ENCODE measurements at regions not wholly inside any gene's neighbourhood (a gene's known extent, or its start where the extent isn't known, plus 50 kb on each side); places are given as distances from the start of the nearest gene placed in this dataset.

DNA sequence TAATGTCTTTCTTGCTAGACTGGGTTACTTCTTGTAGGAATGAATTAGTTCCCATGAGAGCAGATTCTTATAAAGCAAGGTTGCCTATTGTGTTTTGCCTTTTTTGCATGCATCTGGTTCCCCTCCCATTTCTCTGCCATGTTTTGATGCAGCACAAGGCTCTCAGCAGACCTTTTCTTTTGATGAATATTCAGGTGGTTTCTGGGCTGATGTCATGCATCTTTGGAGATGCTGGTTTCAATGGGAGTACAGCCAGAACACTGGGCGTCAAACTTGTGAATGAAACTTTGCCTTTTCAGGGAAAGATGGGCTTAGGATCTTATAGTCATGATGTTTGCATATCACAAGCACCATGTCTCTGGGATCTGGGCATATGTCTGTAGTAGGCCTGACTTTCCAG, 111.7 kb upstream of the CCL2 start:
- Mint-ChIP-seq H3K9me3 (ENCODE audit: unreplicated experiment) (no peaks in the 10 kb centered on the region), H3K27me3 (ENCODE audit: unreplicated experiment) (peaks cover 13% of the 10 kb centered on the region), H3K36me3 (ENCODE audit: unreplicated experiment) (no peaks in the 10 kb centered on the region), H3K27ac (ENCODE audit: unreplicated experiment) (no peak overlapping the region), H3K4me3 (ENCODE audit: unreplicated experiment) (no peak overlapping the region), H3K4me1 (ENCODE audit: unreplicated experiment) (no peaks in the 10 kb centered on the region)
- DNase-seq (ENCODE audit: extremely low spot score, unreplicated experiment), result no peak
- TF ChIP-seq, protein P1, sequence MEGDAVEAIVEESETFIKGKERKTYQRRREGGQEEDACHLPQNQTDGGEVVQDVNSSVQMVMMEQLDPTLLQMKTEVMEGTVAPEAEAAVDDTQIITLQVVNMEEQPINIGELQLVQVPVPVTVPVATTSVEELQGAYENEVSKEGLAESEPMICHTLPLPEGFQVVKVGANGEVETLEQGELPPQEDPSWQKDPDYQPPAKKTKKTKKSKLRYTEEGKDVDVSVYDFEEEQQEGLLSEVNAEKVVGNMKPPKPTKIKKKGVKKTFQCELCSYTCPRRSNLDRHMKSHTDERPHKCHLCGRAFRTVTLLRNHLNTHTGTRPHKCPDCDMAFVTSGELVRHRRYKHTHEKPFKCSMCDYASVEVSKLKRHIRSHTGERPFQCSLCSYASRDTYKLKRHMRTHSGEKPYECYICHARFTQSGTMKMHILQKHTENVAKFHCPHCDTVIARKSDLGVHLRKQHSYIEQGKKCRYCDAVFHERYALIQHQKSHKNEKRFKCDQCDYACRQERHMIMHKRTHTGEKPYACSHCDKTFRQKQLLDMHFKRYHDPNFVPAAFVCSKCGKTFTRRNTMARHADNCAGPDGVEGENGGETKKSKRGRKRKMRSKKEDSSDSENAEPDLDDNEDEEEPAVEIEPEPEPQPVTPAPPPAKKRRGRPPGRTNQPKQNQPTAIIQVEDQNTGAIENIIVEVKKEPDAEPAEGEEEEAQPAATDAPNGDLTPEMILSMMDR (IDR thresholded peaks at IDR 0.05), result no peak

DNA sequence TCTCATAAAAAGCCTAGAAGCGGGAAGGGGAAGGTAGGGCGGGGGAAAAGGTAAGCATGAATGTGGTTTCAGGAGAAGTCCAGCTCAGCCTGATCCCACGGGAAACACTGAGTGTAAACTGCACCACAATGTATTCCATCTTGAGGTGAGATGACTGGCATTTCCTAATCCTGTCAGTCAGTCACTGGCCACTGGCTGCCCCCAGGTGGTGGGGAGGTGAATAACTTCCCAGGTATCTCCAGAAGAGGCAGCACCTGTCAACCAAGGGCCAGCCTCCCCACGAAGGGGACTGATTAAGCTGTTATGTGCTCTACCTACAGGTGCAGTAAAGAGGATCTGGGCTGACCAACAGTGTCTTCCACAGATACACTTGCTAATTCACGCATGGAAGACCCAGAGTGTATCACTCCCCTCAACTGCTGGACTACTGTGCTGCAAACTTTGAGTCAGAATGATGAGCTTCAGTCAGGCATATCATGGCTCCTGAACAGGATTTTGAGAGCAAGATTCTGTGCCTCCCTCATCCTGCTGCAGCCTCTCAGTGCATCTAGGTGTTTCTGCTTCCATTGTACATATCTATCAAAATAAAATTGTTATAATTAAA, 108.5 kb upstream of the CCL2 start:
- H3K4me3 Mint-ChIP-seq (ENCODE audit: unreplicated experiment), result no peak overlapping the region
- no peaks in the 10 kb centered on the region for H3K36me3 Mint-ChIP-seq (ENCODE audit: unreplicated experiment)
- no peaks in the 10 kb centered on the region for H3K4me1 Mint-ChIP-seq (ENCODE audit: unreplicated experiment)
- no peaks in the 10 kb centered on the region for H3K27me3 Mint-ChIP-seq (ENCODE audit: unreplicated experiment)
- H3K9me3 Mint-ChIP-seq (ENCODE audit: unreplicated experiment), result no peaks in the 10 kb centered on the region
- no peak overlapping the region for H3K27ac Mint-ChIP-seq (ENCODE audit: unreplicated experiment)
- DNase-seq (ENCODE audit: extremely low spot score, unreplicated experiment), result no peak
- TF ChIP-seq, protein P1 (IDR thresholded peaks at IDR 0.05), result no peak

DNA sequence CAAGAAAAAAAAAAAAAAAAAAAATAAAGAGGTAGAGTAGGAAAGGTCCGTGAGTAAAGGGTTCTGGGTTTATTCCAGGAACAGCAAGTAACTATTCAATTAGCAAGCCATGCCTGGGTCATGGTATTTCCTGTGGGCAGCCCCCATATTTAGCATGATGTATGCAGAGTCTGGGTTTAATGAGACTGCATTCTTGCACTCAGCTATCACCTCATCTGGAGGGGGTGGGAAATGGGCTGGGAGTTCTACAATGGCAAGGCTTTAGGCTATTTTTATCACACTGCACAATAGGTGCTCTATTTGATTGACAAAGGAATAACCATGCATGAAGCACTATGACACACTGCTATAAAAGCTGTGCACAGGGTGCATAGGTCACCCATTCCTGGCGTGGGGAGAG, 104.0 kb upstream of the CCL2 start:
- peaks cover 11% of the 10 kb centered on the region for H3K27me3 Mint-ChIP-seq (ENCODE audit: unreplicated experiment)

DNA sequence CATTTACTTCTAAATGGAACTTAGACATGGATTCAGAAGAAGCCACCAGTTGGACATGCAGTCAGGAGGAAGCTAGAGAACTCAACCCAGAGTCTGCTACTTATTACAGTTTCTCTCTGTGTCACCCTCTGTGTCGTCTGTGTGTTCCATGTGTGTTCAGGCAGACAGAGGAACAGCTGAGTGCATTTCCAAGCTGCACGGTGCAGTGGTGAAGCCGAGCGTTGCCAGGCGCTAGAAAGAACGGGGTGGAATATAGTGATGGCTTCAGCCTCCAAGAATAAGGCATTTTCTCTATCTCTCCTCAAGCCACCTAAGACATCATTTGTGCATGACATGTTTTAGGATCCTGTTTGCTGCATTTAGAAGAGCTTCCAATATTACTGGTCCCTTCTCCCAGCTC, 101.1 kb upstream of the CCL2 start:
- peaks cover 27% of the 10 kb centered on the region for H3K27me3 Mint-ChIP-seq (ENCODE audit: unreplicated experiment)
- DNase-seq (ENCODE audit: extremely low spot score, unreplicated experiment), result no peak
- TF ChIP-seq, protein P1 (IDR thresholded peaks at IDR 0.05), result no peak
- no peak overlapping the region for H3K27ac Mint-ChIP-seq (ENCODE audit: unreplicated experiment)
- H3K36me3 Mint-ChIP-seq (ENCODE audit: unreplicated experiment), result no peaks in the 10 kb centered on the region
- H3K4me3 Mint-ChIP-seq (ENCODE audit: unreplicated experiment), result no peak overlapping the region
- H3K9me3 Mint-ChIP-seq (ENCODE audit: unreplicated experiment), result no peaks in the 10 kb centered on the region
- H3K4me1 Mint-ChIP-seq (ENCODE audit: unreplicated experiment), result no peaks in the 10 kb centered on the region

More for the DNA sequence above, 104.0 kb upstream of the CCL2 start:
- Mint-ChIP-seq H3K4me3 (ENCODE audit: unreplicated experiment) (no peak overlapping the region), H3K4me1 (ENCODE audit: unreplicated experiment) (no peaks in the 10 kb centered on the region), H3K9me3 (ENCODE audit: unreplicated experiment) (no peaks in the 10 kb centered on the region), H3K36me3 (ENCODE audit: unreplicated experiment) (no peaks in the 10 kb centered on the region), H3K27ac (ENCODE audit: unreplicated experiment) (no peak overlapping the region)
- DNase-seq (ENCODE audit: extremely low spot score, unreplicated experiment), result no peak
- TF ChIP-seq, protein P1 (IDR thresholded peaks at IDR 0.05), result no peak

DNA sequence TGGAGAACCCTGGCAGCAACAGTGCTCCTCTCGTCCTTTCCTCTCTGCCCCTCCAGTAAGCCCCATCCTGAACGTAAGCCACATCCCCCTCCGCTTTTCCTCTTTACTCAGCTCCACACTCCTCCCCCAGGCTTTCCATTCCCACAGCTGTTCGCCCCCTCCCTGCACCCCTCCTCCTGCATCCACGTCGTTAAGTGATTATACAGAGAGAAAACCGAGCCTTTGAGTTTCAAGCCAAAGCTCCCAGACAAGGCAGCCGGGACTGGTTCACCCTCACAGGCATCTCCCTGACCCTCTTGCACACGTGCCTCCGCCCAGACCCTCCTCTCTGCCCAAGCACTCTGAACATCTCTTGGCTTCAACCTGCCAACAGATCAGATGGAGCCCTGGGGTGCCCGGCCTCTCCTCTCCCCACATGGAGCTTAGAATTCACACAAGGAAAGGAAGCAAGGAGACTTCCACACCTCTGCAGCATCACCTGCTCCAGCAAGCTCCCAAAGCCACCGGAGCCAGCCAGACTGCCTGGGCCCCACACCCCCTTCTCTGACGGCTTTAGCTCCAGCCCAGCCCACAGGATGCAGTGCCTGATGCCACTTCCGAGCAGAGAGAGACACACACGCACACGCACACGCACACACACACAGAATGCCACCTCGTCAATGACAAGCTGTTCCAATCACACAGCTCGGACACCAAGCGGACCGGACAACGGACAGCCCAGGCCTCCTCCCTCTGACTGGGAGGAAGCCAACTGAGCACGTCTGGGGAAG, 99.9 kb upstream of the CCL2 start:
- DNase-seq (ENCODE audit: extremely low spot score, unreplicated experiment), result no peak
- Mint-ChIP-seq H3K9me3 (ENCODE audit: unreplicated experiment) (no peaks in the 10 kb centered on the region), H3K27ac (ENCODE audit: unreplicated experiment) (no peak overlapping the region), H3K27me3 (ENCODE audit: unreplicated experiment) (peaks cover 31% of the 10 kb centered on the region), H3K4me3 (ENCODE audit: unreplicated experiment) (no peak overlapping the region), H3K36me3 (ENCODE audit: unreplicated experiment) (no peaks in the 10 kb centered on the region), H3K4me1 (ENCODE audit: unreplicated experiment) (no peaks in the 10 kb centered on the region)
- TF ChIP-seq, protein P1 (IDR thresholded peaks at IDR 0.05), result no peak

Measured in osteocyte (in vitro differentiated cells).